Stimulated activated CD4-positive, alpha-beta T cell treated with anti-CD3 and anti-CD28 coated beads, Interleukin-1b, Interleukin-23, amount 100 ng/mL, for 1 hour (primary cell): ENCODE measurements at regions not wholly inside any gene's neighbourhood (a gene's known extent, or its start where the extent isn't known, plus 50 kb on each side); places are given as distances from the start of the nearest gene placed in this dataset.
A peak's percentile ranks its signal among the peaks of the same experiment; 100 is the strongest.
"Not testable (repeated sequence)": the region's sequence is repeated elsewhere in the genome, so short reads cannot be mapped to it uniquely, and the experiment has no call there.

Source experiments
- DNase-seq, 2 donors: peaks; one replicate each; pipeline ENCODE4 v3.0.0-alpha.2; 2020; ENCODE audit warnings: low read depth in 2 of 2

GRCh38 chr21:33994373-33994772 is 78.8 kb upstream of the ATP5PO start:
- DNase-seq: no peak

GRCh38 chr21:33993286-33994231 is 78.0 kb upstream of the ATP5PO start:
- DNase-seq: no peak

DNA sequence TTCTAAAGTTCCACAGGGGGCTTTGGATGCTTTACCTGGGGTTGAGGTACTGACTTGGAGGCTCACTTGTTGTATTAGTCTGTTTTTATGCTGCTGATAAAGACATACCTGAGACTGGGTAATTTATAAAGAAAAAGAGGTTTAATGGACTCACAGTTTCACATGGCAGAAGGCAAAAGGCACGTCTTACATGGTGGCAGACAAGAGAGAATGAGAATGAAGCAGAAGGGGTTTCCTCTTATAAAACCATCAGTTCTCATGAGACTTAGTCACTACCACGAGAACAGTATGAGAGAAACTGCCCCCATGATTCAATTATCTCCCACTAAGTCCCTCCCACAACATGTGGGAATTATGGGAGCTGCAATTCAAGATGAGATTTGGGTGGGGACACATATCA is 76.8 kb upstream of the ATP5PO start:
- not testable (repeated sequence) for DNase-seq

DNA sequence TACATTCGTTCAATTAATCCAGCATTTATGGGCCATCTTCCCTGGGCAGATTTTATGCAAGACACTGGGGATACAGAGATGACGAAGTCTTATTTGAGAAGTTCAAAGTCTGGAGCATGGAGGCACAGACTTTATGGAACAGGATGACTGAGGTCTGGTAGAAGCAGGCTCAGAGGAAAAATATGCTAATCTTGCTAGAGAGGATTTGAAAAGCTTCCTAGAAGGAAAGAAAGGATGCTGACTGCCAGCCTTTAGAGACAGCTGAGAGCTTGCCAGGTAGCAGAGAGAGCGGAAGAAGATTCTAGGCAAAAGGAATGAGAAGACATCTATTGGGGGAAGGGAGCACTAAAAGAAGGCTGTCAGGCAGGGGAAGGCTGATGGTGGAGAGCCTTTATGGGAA is 75.5 kb upstream of the ATP5PO start:
- no peak for DNase-seq

DNA sequence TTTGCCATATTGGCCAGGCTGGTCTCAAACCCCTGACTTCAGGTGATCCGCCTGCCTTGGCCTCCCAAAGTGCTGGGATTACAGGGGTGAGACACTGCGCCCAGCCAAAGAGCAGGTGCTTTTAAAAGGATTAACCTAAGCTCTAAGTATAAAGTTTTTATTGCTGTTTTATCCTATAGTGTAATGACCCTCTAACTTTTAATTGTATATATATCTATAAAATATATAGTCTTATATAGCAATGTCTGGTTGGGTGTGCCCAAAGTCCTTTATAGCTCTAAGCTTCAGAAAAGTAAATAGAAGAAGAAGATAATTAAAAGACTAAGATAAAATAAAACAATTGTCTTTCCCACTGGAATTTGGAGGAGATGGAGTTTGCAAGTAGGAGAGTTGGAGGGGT is 73.8 kb upstream of the ATP5PO start:
- no peak for DNase-seq

- no peak for DNase-seq
Measured at GRCh38 chr21:33988237-33989017, 72.8 kb upstream of the ATP5PO start.

DNA sequence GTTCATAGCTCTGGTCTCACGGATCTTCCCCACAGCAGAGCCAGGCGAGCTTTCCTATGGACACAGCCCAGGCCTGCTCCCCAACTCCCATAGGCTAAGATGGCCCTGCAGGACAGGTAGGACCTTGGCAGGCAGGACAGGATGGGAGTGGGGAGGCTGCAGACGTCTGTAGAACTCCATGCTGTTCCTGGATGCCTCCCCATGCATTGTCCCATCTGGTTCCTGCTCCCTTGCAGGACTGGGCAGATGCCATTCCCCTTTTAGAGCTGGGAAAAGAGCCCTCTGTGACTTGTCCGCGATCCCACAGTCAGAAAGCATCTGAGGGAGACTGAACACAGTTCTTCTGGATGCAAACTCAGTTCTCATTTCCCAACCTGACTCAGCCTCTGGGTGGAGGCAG is 71.9 kb upstream of the ATP5PO start:
- no peak for DNase-seq

DNA sequence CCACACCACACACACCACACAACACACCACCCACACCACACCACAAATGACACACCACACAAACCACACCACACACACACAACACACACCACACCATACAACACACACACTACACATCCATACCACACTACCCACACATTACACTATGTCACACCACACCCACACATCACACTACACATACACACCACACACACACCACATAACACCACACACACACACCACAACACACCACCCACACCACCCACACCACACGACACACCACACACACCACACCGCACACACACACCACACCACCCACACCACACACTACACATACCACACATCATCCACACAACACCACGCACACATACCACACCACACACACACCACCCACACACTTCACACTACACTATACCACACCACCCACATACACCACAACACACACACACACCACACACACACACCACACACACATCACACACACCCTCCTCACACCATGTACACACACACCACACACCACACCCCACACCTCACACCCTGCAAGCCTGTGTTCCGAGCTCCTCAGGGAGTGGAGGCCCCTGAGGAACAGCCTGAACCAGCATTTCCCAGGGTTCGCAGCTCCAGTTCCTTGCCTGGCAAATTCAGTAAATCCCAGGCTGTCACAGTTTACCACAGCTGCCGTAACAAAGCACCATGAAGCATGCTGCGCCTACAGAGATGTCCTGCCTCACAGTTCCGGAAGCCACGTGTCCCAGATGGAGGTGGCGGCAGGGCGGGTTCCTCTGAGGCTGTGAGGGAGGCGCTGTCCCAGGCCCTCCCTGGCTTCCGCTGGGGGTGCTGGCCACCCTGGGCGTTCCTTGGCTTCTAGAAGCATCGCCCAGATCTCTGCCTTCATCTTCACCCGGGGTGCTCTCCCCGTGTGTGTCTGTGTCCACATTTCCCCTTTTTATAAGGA is 69.8 kb upstream of the ATP5PO start:
- DNase-seq: no peak

DNA sequence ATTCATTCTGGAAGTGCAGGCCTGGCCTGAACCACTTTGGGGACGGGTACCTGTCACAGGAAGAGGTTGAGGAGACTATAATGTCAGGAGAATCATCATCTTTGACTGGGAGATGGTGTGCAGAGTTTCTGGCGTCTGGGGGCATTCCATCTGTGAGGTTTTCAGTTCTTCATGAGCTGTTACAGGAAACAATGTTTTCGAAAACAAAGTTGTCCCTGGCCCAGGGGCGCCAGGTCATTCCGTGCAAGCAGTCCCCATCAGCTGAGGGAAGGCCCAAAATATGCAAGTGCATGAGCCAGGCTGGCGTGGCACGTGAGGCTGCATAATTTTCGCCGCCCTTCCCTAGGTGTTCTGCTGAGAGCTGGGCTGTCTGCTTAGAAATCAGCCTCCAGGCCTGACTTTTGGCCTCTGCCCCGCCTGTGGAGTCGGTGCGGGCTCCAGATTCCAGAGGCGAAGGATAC is 68.4 kb upstream of the ATP5PO start:
- no peak for DNase-seq

DNA sequence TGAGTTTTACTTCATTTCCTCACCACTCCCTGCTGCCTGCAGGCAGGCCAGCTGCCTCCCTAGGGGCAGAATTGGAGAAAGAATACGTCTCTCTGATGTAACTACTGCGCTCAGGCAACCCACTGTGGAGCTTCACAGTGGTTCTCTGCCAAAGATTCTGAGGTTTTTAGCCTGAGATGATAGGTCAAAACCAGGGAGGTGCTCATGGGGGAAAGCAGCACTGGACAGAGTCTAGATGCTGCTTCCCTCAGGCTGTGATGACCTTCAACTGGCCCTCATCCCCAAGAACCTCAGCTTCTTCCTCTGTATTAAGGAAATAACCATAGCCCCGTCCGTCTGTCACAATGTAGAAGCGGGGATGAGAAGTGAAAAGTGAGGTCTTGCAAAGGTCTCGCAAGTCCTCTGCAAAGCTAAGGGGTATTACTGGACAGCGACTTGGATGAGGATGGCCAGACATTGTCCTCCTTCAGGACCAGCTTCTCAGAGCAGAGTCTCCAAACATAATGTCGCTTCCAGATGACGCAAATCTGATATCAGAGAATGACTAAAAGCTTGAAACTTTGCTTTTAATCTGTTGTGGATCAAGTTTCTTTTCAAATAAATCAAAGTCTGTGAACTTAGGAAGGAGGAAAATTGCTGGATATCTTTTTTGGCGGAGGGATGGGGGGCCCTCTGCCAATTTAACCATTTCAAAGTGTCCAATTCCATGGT is 65.9 kb upstream of the ATP5PO start:
- DNase-seq: no peak

GRCh38 chr21:33980276-33980916 is 64.8 kb upstream of the ATP5PO start:
- DNase-seq: no peak

DNA sequence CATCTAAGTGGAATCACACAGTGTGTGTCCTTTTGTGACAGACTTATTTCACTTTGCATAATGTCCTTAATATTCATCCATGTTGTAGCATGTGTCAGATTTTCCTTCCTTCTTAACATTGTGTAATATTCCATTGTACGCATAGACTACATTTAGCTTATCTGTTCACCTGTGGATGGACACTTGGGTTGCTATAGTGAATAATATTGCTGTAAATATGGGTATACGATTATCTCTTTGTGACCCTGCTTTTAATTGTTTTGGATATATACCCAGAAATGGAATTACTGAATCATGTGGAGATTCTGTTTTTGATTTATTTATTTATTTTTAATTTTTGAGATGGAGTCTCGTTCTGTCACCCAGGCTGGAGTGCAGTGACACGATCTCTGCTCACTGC is 63.0 kb upstream of the ATP5PO start:
- no peak for DNase-seq

- no peak for DNase-seq
Measured at GRCh38 chr21:33977721-33978369, 62.2 kb upstream of the ATP5PO start.

- DNase-seq: no peak
Measured at GRCh38 chr21:33977017-33977720, 61.6 kb upstream of the ATP5PO start.

- peak in 1 of 2 donors; percentile 35 for DNase-seq
Measured at GRCh38 chr21:33976082-33977016, 60.7 kb upstream of the ATP5PO start.

DNA sequence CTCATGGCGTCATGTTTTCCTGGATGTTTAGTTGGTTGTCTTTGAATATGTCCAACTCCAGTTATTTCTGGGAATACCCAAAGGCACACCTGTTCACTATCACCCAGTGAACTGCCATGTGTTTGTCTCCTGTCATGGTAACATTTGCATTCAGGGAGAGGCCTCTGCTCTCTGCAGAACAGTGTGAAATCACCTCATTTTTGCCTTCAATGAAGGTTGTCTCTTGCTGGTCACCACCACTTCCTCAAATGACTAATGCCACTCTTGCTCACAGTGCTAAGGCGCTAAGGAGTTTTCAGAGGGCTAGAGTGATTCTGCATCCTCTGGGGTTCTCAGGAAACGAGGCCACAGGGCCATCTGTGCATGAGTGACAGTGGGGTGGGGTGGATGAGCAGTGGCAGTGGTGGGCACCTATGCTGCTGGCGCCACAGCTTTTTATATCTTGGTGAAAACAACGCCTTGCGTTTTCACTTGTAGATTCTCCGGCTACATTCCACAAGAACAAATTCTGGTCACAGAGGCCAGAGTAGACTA is 60.0 kb upstream of the ATP5PO start:
- peak in 1 of 2 donors; percentile 13 for DNase-seq

DNA sequence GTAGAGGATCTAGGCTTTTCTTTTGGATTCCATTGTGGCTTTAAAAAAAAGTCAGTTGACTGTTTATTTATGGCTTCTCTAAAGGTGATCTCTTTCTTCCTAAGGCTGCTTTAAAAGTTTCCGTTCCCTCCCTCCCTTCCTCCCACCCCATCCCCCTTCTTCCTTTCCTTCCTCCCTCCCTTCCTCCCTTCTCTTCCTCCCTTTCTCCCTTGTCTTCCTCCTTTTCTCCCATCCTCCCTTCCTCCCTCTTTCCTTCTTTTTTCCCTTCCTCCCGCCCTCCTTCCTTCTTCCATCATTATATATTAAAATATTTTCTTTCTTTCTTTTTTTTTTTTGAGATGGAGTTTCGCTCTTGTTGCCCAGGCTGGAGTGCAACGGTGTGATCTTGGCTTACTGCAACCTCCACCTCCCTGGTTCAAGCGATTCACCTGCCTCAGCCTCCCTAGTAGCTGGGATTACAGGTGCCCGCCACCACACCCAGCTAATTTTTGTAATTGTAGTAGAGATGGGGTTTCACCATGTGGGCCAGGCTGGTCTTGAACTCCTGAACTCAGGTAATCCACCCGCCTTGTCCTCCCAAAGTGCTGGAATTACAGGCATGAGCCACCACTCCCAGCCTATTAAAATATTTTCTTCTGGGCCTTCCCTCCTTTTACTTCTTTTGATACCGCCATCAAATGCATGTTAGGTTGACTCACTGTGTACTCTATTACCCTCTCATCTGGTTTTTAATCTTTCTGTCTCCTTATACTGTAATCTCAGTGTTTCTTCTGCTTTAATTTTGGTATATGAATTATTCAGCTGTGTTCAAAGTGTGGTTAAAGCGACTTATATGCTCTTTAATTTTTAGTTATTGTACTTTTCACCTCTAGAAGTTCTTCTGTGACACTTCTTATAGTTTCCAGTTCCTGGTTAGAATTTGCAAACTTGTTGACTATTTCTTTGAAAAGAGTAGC is 59.2 kb upstream of the ATP5PO start:
- no peak for DNase-seq
